ENCODE measurements at regions not wholly inside any gene's neighbourhood (a gene's known extent, or its start where the extent isn't known, plus 50 kb on each side); places are given as distances from the start of the nearest gene placed in this dataset.

DNA sequence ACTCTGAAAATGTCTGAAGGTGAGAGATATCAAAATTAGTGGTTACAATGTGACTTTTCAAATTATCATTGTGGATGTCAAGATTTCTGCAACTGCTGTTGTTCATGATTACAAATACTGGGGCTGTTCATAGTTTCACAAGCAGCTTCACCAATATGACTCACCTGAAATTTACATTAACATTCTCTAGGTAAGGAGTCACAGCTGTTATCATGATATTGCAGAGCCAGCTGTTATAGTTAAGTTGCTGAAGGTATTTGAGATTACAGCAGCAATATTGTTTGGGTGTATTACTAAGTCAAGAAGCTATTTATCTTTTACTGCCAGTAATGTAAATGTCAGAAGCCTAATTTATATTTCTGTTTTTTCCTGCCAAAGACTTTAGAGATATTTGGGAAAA lies 140.0 kb downstream of the MC4R start:
- no peak for TF ChIP-seq CTCF (IDR thresholded peaks at IDR 0.05; ENCODE audit: borderline replicate concordance)
- DNase-seq: no peak
- intact Hi-C loops (cut with micrococcal nuclease): no loop called here

DNA sequence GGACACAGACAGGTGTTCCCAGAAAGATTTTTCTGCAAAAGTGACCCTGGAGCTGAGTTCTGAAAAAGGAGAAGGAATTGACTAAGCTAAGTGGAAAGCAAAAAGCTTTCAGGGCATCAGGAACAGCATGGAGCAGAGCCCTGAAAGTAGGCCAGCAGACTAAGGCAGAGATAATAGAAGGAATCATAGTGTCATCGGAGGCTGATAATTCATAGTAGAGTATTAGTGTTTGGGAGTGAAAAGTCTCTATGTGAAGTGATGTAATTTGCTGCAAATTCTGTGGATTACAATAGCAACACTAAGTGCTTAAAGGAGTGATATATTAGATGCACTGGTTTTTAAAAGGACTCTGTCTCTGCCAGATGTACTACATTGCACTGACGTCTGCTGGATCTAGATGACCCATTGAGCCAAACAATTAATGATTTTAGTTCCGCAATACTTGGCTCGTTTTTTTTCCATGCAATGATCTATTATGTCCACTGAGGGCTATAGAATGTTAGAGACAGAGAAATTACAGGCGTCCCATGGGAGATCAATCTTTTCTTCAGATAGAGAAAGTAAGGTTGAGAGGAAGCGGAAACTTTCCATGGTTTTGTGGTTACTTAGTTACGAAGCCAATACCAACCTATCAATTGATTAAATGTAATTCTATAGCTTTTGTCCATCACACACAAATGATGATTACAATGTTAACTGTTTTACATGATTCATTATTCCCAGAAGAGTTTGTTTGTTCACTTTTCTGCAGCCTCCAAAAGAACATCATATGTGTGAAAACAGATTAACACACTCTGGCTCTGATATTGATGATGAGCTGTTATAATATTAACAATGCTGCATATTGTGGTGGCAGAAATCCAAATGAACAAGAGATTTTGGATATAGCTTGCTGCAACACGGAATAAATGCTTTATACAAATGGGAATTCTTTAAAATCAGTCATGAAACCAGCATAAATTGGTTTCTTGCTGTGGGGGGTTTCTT lies 143.7 kb downstream of the MC4R start:
- DNase-seq: no peak
- intact Hi-C loops (cut with micrococcal nuclease): no loop called here
- H3K4me1 ChIP-seq: no peaks in the 10 kb centered on the region

More for the DNA sequence above, 140.0 kb downstream of the MC4R start:
- Histone ChIP-seq H3K4me3 (no peak overlapping the region), H3K27ac (replicated peaks) (no peak overlapping the region), H3K27me3 (ENCODE audit: low read depth) (no peaks in the 10 kb centered on the region), H3K36me3 (no peaks in the 10 kb centered on the region), H3K4me1 (no peaks in the 10 kb centered on the region), H3K9me3 (replicated peaks) (no peaks in the 10 kb centered on the region)

DNA sequence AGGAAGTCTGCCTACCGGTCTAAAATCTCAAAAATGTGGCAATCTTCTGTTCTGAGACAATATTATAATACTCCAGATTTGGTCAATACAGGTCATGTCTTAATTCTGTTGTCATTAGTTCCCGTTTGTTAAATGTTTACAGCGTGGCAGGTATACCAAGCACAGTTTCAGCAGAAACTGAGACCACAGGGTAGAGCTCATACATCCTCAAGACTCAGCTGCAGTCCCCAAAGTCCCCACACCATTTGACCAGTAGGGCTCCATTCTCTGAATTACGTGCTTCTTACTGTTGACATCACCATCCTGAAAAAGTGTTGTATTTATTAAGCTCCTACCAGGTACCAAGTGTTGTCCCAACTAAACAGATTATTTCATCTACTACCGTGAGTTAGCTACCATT lies 157.1 kb downstream of the MC4R start:
- TF ChIP-seq CTCF (IDR thresholded peaks at IDR 0.05; ENCODE audit: borderline replicate concordance): no peak
- intact Hi-C loops (cut with micrococcal nuclease): no loop called here
- no peaks in the 10 kb centered on the region for H3K4me1 ChIP-seq
- no peak for DNase-seq
- no peaks in the 10 kb centered on the region for H3K36me3 ChIP-seq
- no peaks in the 10 kb centered on the region for H3K9me3 ChIP-seq (replicated peaks)
- no peaks in the 10 kb centered on the region for H3K27me3 ChIP-seq (ENCODE audit: low read depth)
- H3K4me3 ChIP-seq: no peak overlapping the region
- H3K27ac ChIP-seq (replicated peaks): no peak overlapping the region

More for the DNA sequence above, 143.7 kb downstream of the MC4R start:
- Histone ChIP-seq H3K27ac (replicated peaks) (no peak overlapping the region), H3K4me3 (no peak overlapping the region), H3K9me3 (replicated peaks) (peaks cover 24% of the 10 kb centered on the region), H3K27me3 (ENCODE audit: low read depth) (no peaks in the 10 kb centered on the region), H3K36me3 (no peaks in the 10 kb centered on the region)
- TF ChIP-seq CTCF (IDR thresholded peaks at IDR 0.05; ENCODE audit: borderline replicate concordance): no peak

- Histone ChIP-seq H3K4me1 (no peaks in the 10 kb centered on the region), H3K9me3 (replicated peaks) (no peaks in the 10 kb centered on the region), H3K36me3 (no peaks in the 10 kb centered on the region), H3K27ac (replicated peaks) (no peak overlapping the region), H3K4me3 (no peak overlapping the region), H3K27me3 (ENCODE audit: low read depth) (no peaks in the 10 kb centered on the region)
- intact Hi-C loops (cut with micrococcal nuclease): no loop called here
- no peak for TF ChIP-seq CTCF (IDR thresholded peaks at IDR 0.05; ENCODE audit: borderline replicate concordance)
- no peak for DNase-seq
These were observed 163.5 kb downstream of the MC4R start for GRCh38 chr18:60209042-60209441.

DNA sequence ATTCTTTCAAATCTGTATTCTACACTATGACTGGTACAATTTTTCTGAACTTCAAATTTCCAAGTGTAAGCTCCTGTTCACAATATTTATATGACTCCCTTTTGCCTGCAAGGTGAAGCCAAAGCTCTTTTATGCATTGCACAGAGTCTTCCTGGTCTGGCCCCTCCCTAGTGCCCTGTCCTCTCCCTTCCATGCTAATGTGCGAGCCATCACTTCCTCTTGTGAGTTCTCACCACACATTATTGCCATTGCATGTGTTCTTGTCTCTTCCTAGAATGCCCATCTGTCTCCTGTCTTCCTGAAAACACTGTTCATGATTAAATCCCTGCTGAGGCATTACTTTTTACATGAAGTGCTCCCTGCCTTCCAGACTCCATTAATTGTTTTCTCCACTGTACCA lies 169.9 kb downstream of the MC4R start:
- Histone ChIP-seq H3K27me3 (ENCODE audit: low read depth) (no peaks in the 10 kb centered on the region), H3K27ac (replicated peaks) (no peak overlapping the region), H3K4me3 (no peak overlapping the region), H3K9me3 (replicated peaks) (no peaks in the 10 kb centered on the region), H3K4me1 (no peaks in the 10 kb centered on the region), H3K36me3 (no peaks in the 10 kb centered on the region)
- intact Hi-C loops (cut with micrococcal nuclease): no loop called here
- no peak for TF ChIP-seq CTCF (IDR thresholded peaks at IDR 0.05; ENCODE audit: borderline replicate concordance)
- no peak for DNase-seq

Measured in left ventricle myocardium inferior (tissue), 1 donor.